ENCODE measurements at regions not wholly inside any gene's neighbourhood (a gene's known extent, or its start where the extent isn't known, plus 50 kb on each side); places are given as distances from the start of the nearest gene placed in this dataset.

DNA sequence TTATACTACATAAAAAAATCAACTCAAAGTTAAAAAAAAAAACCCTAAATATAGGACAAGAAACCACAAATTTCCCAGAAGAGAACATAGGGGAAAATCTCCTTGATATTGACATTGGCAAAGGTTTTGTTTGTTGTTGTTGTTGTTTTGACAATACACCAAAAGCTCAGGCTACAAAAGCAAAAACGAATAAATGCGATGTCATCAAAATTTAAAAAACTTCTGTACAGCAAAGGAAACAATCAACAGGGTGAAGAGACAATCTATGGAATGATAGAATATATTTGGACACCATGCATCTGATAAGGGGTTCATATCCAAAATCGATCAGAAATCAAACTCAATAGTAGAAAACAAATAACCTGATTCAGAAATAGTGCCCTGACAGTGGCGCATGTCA, 65.0 kb upstream of the L3MBTL4 start:
- ChIA-PET POLR2A (interaction anchor here (0.7 kb wide), 1 partner anchor 251 kb away, joined by 3 read pairs; no protein-coding TSS in a partner anchor), CTCF (interaction anchor here (1.4 kb wide), 1 partner anchor 589 kb away, joined by 3 read pairs; no protein-coding TSS in a partner anchor)
- Mint-ChIP-seq H3K9me3 (no peaks in the 10 kb centered on the region), H3K4me1 (peaks cover 10% of the 10 kb centered on the region), H3K36me3 (no peaks in the 10 kb centered on the region), H3K27me3 (ENCODE audit: low read depth) (no peaks in the 10 kb centered on the region), H3K4me3 (no peak overlapping the region), H3K27ac (no peak overlapping the region)
- no peak for DNase-seq (ENCODE audit: low spot score)
- no peak for TF ChIP-seq SP1 (CRISPR knock-in tag; conservative IDR thresholded peaks at IDR 0.05)
- TF ChIP-seq, protein P1, sequence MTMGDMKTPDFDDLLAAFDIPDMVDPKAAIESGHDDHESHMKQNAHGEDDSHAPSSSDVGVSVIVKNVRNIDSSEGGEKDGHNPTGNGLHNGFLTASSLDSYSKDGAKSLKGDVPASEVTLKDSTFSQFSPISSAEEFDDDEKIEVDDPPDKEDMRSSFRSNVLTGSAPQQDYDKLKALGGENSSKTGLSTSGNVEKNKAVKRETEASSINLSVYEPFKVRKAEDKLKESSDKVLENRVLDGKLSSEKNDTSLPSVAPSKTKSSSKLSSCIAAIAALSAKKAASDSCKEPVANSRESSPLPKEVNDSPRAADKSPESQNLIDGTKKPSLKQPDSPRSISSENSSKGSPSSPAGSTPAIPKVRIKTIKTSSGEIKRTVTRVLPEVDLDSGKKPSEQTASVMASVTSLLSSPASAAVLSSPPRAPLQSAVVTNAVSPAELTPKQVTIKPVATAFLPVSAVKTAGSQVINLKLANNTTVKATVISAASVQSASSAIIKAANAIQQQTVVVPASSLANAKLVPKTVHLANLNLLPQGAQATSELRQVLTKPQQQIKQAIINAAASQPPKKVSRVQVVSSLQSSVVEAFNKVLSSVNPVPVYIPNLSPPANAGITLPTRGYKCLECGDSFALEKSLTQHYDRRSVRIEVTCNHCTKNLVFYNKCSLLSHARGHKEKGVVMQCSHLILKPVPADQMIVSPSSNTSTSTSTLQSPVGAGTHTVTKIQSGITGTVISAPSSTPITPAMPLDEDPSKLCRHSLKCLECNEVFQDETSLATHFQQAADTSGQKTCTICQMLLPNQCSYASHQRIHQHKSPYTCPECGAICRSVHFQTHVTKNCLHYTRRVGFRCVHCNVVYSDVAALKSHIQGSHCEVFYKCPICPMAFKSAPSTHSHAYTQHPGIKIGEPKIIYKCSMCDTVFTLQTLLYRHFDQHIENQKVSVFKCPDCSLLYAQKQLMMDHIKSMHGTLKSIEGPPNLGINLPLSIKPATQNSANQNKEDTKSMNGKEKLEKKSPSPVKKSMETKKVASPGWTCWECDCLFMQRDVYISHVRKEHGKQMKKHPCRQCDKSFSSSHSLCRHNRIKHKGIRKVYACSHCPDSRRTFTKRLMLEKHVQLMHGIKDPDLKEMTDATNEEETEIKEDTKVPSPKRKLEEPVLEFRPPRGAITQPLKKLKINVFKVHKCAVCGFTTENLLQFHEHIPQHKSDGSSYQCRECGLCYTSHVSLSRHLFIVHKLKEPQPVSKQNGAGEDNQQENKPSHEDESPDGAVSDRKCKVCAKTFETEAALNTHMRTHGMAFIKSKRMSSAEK (CRISPR knock-in tag; IDR thresholded peaks at IDR 0.05; ENCODE audit: borderline replicate concordance): no peak
- TF ChIP-seq ZNF396 (CRISPR knock-in tag; IDR thresholded peaks at IDR 0.05; ENCODE audit: borderline replicate concordance): no peak
- TF ChIP-seq NFYB (CRISPR knock-in tag; conservative IDR thresholded peaks at IDR 0.05; ENCODE audit: low read depth): no peak
- TF ChIP-seq NR3C1 (CRISPR knock-in tag; conservative IDR thresholded peaks at IDR 0.05; ENCODE audit: low read depth): no peak
- TF ChIP-seq ZNF425 (CRISPR knock-in tag; conservative IDR thresholded peaks at IDR 0.05): no peak
- TF ChIP-seq, protein P2, sequence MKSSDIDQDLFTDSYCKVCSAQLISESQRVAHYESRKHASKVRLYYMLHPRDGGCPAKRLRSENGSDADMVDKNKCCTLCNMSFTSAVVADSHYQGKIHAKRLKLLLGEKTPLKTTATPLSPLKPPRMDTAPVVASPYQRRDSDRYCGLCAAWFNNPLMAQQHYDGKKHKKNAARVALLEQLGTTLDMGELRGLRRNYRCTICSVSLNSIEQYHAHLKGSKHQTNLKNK (CRISPR knock-in tag; IDR thresholded peaks at IDR 0.05): no peak
- TF ChIP-seq ZNF219 (CRISPR knock-in tag; IDR thresholded peaks at IDR 0.05; ENCODE audit: borderline replicate concordance): no peak
- no peak for TF ChIP-seq ATF6 (CRISPR knock-in tag; IDR thresholded peaks at IDR 0.05)
- TF ChIP-seq ZNF512 (CRISPR knock-in tag; IDR thresholded peaks at IDR 0.05; ENCODE audit: borderline replicate concordance): no peak
- TF ChIP-seq ELF4 (CRISPR knock-in tag; IDR thresholded peaks at IDR 0.05; ENCODE audit: low read depth): no peak
- TF ChIP-seq RORB (CRISPR knock-in tag; IDR thresholded peaks at IDR 0.05): no peak
- TF ChIP-seq, protein P3, sequence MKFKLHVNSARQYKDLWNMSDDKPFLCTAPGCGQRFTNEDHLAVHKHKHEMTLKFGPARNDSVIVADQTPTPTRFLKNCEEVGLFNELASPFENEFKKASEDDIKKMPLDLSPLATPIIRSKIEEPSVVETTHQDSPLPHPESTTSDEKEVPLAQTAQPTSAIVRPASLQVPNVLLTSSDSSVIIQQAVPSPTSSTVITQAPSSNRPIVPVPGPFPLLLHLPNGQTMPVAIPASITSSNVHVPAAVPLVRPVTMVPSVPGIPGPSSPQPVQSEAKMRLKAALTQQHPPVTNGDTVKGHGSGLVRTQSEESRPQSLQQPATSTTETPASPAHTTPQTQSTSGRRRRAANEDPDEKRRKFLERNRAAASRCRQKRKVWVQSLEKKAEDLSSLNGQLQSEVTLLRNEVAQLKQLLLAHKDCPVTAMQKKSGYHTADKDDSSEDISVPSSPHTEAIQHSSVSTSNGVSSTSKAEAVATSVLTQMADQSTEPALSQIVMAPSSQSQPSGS (CRISPR knock-in tag; IDR thresholded peaks at IDR 0.05; ENCODE audit: borderline replicate concordance, low read depth): no peak
- TF ChIP-seq, protein P4, sequence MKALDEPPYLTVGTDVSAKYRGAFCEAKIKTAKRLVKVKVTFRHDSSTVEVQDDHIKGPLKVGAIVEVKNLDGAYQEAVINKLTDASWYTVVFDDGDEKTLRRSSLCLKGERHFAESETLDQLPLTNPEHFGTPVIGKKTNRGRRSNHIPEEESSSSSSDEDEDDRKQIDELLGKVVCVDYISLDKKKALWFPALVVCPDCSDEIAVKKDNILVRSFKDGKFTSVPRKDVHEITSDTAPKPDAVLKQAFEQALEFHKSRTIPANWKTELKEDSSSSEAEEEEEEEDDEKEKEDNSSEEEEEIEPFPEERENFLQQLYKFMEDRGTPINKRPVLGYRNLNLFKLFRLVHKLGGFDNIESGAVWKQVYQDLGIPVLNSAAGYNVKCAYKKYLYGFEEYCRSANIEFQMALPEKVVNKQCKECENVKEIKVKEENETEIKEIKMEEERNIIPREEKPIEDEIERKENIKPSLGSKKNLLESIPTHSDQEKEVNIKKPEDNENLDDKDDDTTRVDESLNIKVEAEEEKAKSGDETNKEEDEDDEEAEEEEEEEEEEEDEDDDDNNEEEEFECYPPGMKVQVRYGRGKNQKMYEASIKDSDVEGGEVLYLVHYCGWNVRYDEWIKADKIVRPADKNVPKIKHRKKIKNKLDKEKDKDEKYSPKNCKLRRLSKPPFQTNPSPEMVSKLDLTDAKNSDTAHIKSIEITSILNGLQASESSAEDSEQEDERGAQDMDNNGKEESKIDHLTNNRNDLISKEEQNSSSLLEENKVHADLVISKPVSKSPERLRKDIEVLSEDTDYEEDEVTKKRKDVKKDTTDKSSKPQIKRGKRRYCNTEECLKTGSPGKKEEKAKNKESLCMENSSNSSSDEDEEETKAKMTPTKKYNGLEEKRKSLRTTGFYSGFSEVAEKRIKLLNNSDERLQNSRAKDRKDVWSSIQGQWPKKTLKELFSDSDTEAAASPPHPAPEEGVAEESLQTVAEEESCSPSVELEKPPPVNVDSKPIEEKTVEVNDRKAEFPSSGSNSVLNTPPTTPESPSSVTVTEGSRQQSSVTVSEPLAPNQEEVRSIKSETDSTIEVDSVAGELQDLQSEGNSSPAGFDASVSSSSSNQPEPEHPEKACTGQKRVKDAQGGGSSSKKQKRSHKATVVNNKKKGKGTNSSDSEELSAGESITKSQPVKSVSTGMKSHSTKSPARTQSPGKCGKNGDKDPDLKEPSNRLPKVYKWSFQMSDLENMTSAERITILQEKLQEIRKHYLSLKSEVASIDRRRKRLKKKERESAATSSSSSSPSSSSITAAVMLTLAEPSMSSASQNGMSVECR (CRISPR knock-in tag; IDR thresholded peaks at IDR 0.05; ENCODE audit: borderline replicate concordance): no peak
- TF ChIP-seq CBFB (CRISPR knock-in tag; IDR thresholded peaks at IDR 0.05; ENCODE audit: low read depth): no peak
- TF ChIP-seq GRHL2 (CRISPR knock-in tag; IDR thresholded peaks at IDR 0.05; ENCODE audit: insufficient replicate concordance, severe bottlenecking): no peak
- no peak for TF ChIP-seq ZNF423 (CRISPR knock-in tag; IDR thresholded peaks at IDR 0.05)
- TF ChIP-seq IRF2 (CRISPR knock-in tag; IDR thresholded peaks at IDR 0.05; ENCODE audit: borderline replicate concordance, low read depth): no peak
- no peak for ATAC-seq
